SK-N-SH treated with all-trans-retinoic acid at 6 μM for 48 hours (cell line): ENCODE measurements at regions not wholly inside any gene's neighbourhood (a gene's known extent, or its start where the extent isn't known, plus 50 kb on each side); places are given as distances from the start of the nearest gene placed in this dataset.
"Not testable (repeated sequence)": the region's sequence is repeated elsewhere in the genome, so short reads cannot be mapped to it uniquely, and the experiment has no call there.

Source experiments
- ATAC-seq: fragments of 200-7000 bp; cut with Tn5 transposase; 3 replicates; pipeline ENCODE4 v1.9.1; 2020; ENCODE audit warnings: mild to moderate bottlenecking, moderate library complexity
- ARNTL ChIP-seq: fragments of 450-650 bp; formaldehyde crosslinking; IDR thresholded peaks from 2 replicates; pipeline ENCODE4 v1.5.0; 2020; ENCODE audit warnings: low read depth, mild to moderate bottlenecking, moderate library complexity, borderline replicate concordance
- BACH2 ChIP-seq: fragments of 250-450 bp; sonication (Bioruptor Pico); IDR thresholded peaks from 2 replicates; pipeline ENCODE4 v1.9.0; 2021; ENCODE audit warnings: mild to moderate bottlenecking, borderline replicate concordance
- GLIS3 ChIP-seq: fragments of 250-450 bp; sonication (Bioruptor Pico); IDR thresholded peaks from 2 replicates; pipeline ENCODE4 v1.5.0; 2020; ENCODE audit warnings: mild to moderate bottlenecking, moderate library complexity
- ISL1 ChIP-seq: fragments of 250-450 bp; sonication (Bioruptor Pico); IDR thresholded peaks from 2 replicates; pipeline ENCODE4 v2.1.2; 2022; ENCODE audit warnings: mild to moderate bottlenecking, moderate library complexity
- OSR1 ChIP-seq: fragments of 250-450 bp; sonication (Bioruptor Pico); IDR thresholded peaks from 2 replicates; pipeline ENCODE4 v1.8.0; 2022; ENCODE audit warnings: moderate library complexity, mild to moderate bottlenecking, inconsistent platforms
- PPARA ChIP-seq: fragments of 250-450 bp; sonication (Bioruptor Pico); IDR thresholded peaks from 2 replicates; pipeline ENCODE4 v1.5.0; 2020; ENCODE audit warnings: mild to moderate bottlenecking, borderline replicate concordance
- RARB ChIP-seq: fragments of 250-450 bp; sonication (Bioruptor Pico); IDR thresholded peaks from 2 replicates; pipeline ENCODE4 v1.8.0; 2021; ENCODE audit warnings: mild to moderate bottlenecking, moderate library complexity
- TCF4 ChIP-seq: fragments of 250-450 bp; sonication (Bioruptor Pico); IDR thresholded peaks from 2 replicates; pipeline ENCODE4 v1.8.0; 2021; ENCODE audit warnings: mild to moderate bottlenecking, moderate library complexity, borderline replicate concordance
- ZC3H10 ChIP-seq: fragments of 250-450 bp; sonication (Bioruptor Pico); IDR thresholded peaks from 2 replicates; pipeline ENCODE4 v1.5.1; 2021; ENCODE audit warnings: mild to moderate bottlenecking, moderate library complexity
- ZFP3 ChIP-seq: fragments of 250-450 bp; sonication (Bioruptor Pico); IDR thresholded peaks from 2 replicates; pipeline ENCODE4 v1.5.0; 2020; ENCODE audit warnings: mild to moderate bottlenecking, moderate library complexity
- ZFP30 ChIP-seq: fragments of 450-650 bp; formaldehyde crosslinking; IDR thresholded peaks from 2 replicates; pipeline ENCODE4 v1.5.0; 2022; ENCODE audit warnings: mild to moderate bottlenecking, moderate library complexity
- ZNF565 ChIP-seq: fragments of 450-650 bp; formaldehyde crosslinking; conservative IDR thresholded peaks from 2 replicates; pipeline ENCODE4 v1.5.0; 2020; ENCODE audit warnings: low read depth, mild to moderate bottlenecking, moderate library complexity
- ZNF70 ChIP-seq: fragments of 450-650 bp; formaldehyde crosslinking; IDR thresholded peaks from 2 replicates; pipeline ENCODE4 v1.5.0; 2020; ENCODE audit warnings: mild to moderate bottlenecking, moderate library complexity
- ZNF8 ChIP-seq: fragments of 450-650 bp; formaldehyde crosslinking; IDR thresholded peaks from 2 replicates; pipeline ENCODE4 v1.5.0; 2020; ENCODE audit warnings: mild to moderate bottlenecking, moderate library complexity
- TF ChIP-seq, protein P1 (sequence below): fragments of 250-450 bp; sonication (Bioruptor Pico); IDR thresholded peaks from 2 replicates; pipeline ENCODE4 v1.5.1; 2021; ENCODE audit warnings: mild to moderate bottlenecking, moderate library complexity
- TF ChIP-seq, protein P2 (sequence below): fragments of 250-450 bp; sonication (Bioruptor Pico); IDR thresholded peaks from 2 replicates; pipeline ENCODE4 v1.8.0; 2021; ENCODE audit warnings: low read depth, mild to moderate bottlenecking, moderate library complexity, borderline replicate concordance
- TF ChIP-seq, protein P3 (sequence below): fragments of 250-450 bp; sonication (Bioruptor Pico); IDR thresholded peaks from 2 replicates; pipeline ENCODE4 v1.5.1; 2020; ENCODE audit warnings: low read depth, mild to moderate bottlenecking, moderate library complexity
- TF ChIP-seq, protein P4 (sequence below): fragments of 250-450 bp; sonication (Bioruptor Pico); IDR thresholded peaks from 2 replicates; pipeline ENCODE4 v1.5.0; 2020; ENCODE audit warnings: mild to moderate bottlenecking, moderate library complexity

DNA sequence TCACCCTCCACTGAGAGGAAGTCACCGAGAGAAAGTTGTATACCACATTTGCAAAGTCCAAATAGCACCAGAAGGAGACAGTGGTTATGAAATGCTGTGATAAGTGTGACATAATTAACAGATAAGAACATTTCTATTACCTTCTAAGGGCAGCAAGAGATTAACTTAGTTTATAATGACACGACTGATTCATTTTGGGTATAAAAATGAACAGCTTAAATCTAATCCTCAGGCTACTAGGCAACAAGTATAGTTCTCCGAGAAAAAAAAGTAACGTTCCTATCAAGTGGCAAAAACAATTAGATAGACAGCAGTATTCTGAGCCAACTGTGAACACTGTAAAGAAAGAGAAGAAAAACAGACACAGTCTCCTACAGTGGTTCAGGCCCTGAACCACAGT, 431.2 kb upstream of the GRAMD2B start:
- no peak for ATAC-seq

DNA sequence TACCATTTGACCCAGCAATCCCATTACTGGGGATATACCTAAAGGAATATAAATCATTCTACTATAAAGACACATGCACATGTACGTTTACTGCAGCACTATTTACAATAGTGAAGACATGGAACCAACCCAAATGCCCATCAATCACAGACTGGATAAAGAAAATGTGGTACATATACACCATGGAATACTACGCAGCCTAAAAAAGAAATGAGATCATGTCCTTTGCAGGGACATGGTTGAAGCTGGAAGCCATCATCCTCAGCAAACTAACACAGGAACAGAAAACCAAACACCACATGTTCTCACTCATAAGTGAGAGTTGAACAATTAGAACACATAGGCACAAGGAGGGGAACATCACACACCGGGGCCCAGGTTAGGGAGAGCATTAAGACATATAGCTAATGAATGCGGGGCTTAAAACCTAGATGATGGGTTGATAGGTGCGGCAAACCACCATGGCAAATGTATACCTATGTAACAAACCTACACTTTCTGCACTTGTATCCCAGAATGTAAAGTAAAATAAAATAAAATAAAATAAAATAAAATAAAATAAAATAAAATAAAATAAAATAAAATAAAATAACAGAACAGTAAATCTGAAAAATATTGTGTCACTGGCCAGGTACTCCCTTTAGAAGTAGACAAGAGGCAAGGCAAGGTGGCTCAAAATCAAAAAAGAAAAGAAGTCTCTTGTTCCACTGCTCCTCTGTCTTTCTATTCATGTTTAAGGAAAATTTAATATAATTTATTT, 423.8 kb upstream of the GRAMD2B start:
- ATAC-seq, result not testable (repeated sequence)

More for the DNA sequence above, 431.2 kb upstream of the GRAMD2B start:
- TF ChIP-seq GLIS3 (CRISPR knock-in tag) (no peak), ZFP30 (CRISPR knock-in tag) (no peak), ZNF70 (no peak), ZC3H10 (no peak), ISL1 (peak; percentile 12; the same call in 1 of the 2 replicates)
- TF ChIP-seq, protein P1, sequence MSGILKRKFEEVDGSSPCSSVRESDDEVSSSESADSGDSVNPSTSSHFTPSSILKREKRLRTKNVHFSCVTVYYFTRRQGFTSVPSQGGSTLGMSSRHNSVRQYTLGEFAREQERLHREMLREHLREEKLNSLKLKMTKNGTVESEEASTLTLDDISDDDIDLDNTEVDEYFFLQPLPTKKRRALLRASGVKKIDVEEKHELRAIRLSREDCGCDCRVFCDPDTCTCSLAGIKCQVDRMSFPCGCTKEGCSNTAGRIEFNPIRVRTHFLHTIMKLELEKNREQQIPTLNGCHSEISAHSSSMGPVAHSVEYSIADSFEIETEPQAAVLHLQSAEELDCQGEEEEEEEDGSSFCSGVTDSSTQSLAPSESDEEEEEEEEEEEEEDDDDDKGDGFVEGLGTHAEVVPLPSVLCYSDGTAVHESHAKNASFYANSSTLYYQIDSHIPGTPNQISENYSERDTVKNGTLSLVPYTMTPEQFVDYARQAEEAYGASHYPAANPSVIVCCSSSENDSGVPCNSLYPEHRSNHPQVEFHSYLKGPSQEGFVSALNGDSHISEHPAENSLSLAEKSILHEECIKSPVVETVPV (CRISPR knock-in tag), result no peak
- TF ChIP-seq, protein P2, sequence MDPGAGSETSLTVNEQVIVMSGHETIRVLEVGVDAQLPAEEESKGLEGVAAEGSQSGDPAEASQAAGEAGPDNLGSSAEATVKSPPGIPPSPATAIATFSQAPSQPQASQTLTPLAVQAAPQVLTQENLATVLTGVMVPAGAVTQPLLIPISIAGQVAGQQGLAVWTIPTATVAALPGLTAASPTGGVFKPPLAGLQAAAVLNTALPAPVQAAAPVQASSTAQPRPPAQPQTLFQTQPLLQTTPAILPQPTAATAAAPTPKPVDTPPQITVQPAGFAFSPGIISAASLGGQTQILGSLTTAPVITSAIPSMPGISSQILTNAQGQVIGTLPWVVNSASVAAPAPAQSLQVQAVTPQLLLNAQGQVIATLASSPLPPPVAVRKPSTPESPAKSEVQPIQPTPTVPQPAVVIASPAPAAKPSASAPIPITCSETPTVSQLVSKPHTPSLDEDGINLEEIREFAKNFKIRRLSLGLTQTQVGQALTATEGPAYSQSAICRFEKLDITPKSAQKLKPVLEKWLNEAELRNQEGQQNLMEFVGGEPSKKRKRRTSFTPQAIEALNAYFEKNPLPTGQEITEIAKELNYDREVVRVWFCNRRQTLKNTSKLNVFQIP (CRISPR knock-in tag), result no peak

DNA sequence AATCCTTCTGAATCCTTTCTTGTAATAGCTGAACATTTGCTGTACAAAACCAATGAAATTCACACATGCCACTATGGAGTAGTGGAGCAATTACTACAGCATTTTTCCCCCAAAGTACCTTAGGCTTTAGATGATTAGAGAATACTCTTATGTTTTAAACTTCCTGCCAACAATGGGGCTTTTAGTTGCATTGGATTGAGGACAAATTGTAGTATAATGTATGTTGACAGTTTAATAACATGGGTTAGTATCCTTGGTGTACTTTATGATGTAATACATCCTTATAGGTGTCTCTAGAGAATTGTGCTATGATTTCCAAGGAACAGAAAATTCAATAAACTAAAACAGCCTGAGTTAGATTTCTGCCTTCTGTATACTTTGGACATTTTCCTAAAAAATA, 422.7 kb upstream of the GRAMD2B start:
- no peak for ATAC-seq
- TF ChIP-seq ZNF565 (CRISPR knock-in tag), result no peak
- peak; percentile 93 for TF ChIP-seq ISL1
- TF ChIP-seq, all 23 proteins: peak for 1

DNA sequence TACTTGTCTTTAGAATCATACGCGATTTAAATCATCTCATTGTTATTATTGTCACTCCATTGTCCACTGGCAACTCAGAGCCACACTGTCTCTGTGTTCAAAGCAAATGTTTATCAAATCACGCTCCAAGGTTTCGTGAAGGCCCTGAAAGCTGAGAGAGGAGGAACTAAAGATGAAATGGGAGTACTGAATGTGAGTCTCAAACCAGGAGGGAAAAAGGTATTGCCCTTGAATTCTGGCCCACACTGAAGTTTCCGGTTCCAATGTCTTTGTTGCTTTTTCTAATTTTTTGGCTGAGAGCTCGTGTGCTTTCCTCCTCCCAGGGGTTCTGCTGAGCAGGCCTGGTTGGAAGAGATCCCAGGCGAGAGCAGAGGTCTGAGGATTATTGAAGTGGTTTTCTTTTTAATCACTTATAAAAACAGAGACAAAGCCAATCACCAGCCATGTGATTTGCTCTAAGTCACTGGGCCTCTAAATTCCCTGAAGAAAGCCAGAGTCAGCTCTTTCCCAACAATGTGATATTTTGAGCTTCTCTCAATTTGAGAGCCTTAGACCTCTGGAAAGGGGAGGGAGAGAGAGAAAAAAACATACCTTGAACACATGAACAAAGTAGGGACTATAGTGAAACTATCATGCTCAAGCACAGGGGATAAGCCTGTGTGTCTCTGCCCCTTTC, 420.8 kb upstream of the GRAMD2B start:
- peak; percentile 90 for ATAC-seq
- TF ChIP-seq ISL1 (peak; percentile 86), ARNTL (CRISPR knock-in tag) (no peak), BACH2 (CRISPR knock-in tag) (no peak), ZFP30 (CRISPR knock-in tag) (no peak), ZNF70 (no peak), PPARA (CRISPR knock-in tag) (no peak), ZNF8 (0 out of 2 replicates have a peak, but pooled peaks have one; percentile 27), TCF4 (CRISPR knock-in tag) (peak; percentile 38; the same call in 1 of the 2 replicates), OSR1 (CRISPR knock-in tag) (no peak), RARB (CRISPR knock-in tag) (no peak), GLIS3 (CRISPR knock-in tag) (no peak), ZFP3 (CRISPR knock-in tag) (no peak), ZNF565 (CRISPR knock-in tag) (no peak)
- TF ChIP-seq, protein P3, sequence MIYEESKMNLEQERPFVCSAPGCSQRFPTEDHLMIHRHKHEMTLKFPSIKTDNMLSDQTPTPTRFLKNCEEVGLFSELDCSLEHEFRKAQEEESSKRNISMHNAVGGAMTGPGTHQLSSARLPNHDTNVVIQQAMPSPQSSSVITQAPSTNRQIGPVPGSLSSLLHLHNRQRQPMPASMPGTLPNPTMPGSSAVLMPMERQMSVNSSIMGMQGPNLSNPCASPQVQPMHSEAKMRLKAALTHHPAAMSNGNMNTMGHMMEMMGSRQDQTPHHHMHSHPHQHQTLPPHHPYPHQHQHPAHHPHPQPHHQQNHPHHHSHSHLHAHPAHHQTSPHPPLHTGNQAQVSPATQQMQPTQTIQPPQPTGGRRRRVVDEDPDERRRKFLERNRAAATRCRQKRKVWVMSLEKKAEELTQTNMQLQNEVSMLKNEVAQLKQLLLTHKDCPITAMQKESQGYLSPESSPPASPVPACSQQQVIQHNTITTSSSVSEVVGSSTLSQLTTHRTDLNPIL, result no peak
- TF ChIP-seq, protein P2 (CRISPR knock-in tag), result no peak
- TF ChIP-seq, protein P4, sequence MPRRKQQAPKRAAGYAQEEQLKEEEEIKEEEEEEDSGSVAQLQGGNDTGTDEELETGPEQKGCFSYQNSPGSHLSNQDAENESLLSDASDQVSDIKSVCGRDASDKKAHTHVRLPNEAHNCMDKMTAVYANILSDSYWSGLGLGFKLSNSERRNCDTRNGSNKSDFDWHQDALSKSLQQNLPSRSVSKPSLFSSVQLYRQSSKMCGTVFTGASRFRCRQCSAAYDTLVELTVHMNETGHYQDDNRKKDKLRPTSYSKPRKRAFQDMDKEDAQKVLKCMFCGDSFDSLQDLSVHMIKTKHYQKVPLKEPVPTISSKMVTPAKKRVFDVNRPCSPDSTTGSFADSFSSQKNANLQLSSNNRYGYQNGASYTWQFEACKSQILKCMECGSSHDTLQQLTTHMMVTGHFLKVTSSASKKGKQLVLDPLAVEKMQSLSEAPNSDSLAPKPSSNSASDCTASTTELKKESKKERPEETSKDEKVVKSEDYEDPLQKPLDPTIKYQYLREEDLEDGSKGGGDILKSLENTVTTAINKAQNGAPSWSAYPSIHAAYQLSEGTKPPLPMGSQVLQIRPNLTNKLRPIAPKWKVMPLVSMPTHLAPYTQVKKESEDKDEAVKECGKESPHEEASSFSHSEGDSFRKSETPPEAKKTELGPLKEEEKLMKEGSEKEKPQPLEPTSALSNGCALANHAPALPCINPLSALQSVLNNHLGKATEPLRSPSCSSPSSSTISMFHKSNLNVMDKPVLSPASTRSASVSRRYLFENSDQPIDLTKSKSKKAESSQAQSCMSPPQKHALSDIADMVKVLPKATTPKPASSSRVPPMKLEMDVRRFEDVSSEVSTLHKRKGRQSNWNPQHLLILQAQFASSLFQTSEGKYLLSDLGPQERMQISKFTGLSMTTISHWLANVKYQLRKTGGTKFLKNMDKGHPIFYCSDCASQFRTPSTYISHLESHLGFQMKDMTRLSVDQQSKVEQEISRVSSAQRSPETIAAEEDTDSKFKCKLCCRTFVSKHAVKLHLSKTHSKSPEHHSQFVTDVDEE (CRISPR knock-in tag), result no peak
- TF ChIP-seq, all 23 proteins: peak for 3
